Mucosa of descending colon (tissue), 3 donors: ENCODE measurements at regions not wholly inside any gene's neighbourhood (a gene's known extent, or its start where the extent isn't known, plus 50 kb on each side); places are given as distances from the start of the nearest gene placed in this dataset.

Experiments
- ATAC-seq: fragments of 200-7000 bp; cut with Tn5 transposase; one replicate; pipeline ENCODE4 v1.9.1; 2020; ENCODE audit warnings: mild to moderate bottlenecking, moderate library complexity
- DNase-seq, 3 donors: peaks; one replicate each; pipeline ENCODE4 v3.0.0-alpha.2; 2020
- H3K36me3 ChIP-seq: fragments of 200-600 bp; one replicate; pipeline ENCODE4 v1.8.0; 2021; ENCODE audit warnings: low read depth, mild to moderate bottlenecking
- H3K4me1 ChIP-seq: fragments of 200-600 bp; one replicate; pipeline ENCODE4 v1.8.0; 2021; ENCODE audit warnings: low read depth, mild to moderate bottlenecking
- H3K4me3 ChIP-seq: fragments of 200-600 bp; one replicate; pipeline ENCODE4 v1.8.0; 2021; ENCODE audit warnings: mild to moderate bottlenecking
- H3K9me3 ChIP-seq: fragments of 200-600 bp; one replicate; pipeline ENCODE4 v1.8.0; 2021; ENCODE audit warnings: mild to moderate bottlenecking
- intact Hi-C, 2 donors: fragments of 100-400 bp; cut with DNase I in 1 of 2; cut with micrococcal nuclease in 1 of 2; formaldehyde crosslinking; loops; one replicate each; pipeline versions ENCODE4 v1.11.0 to v1.11.1; 2022; cut with DNase I, micrococcal nuclease
- TF ChIP-seq, protein P1 (sequence below): fragments of 200-600 bp; IDR thresholded peaks from one replicate; pipeline ENCODE4 v1.8.0; 2022; ENCODE audit warnings: antibody characterized with exemption, mild to moderate bottlenecking
- donor health status: DM: no; HTN: no; CAD: no; lungs with moderate emphysema.
- donor health status: DM: no; HTN: no; CAD: no.
- donor health status: DM: no; HTN: yes; CAD: no.

DNA sequence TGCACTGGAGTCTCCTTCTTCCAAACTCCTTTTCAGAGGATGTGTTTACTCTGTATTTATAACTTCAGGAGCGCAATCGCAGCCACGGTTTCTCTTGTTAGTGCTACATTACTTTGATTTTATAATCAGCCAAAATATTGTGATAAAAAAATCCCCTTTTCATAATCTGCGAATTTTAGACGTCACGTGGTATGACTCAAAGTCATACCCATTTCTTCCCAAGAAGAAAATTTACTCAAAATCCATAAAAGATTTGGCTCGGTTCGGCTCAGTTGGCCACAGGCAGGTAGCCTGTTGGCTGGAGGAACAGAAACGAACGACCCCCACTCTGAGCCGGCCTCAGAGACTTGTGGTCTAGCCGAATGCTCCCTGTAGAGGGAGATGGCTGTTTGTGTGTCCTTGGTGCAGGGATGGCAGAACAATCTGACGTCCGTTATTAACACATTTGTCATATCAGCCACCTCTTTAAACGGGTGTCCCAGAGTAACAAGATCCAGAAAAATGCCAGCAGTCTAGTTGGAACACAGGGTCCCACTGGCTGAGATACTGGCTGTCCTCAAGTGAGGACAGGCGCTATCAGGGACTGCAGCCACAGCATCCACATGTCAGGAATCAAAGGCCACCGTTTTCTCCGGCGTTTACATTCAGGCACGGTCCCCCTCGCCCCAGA is 247.6 kb downstream of the DLL1 start:
- TF ChIP-seq, protein P1, sequence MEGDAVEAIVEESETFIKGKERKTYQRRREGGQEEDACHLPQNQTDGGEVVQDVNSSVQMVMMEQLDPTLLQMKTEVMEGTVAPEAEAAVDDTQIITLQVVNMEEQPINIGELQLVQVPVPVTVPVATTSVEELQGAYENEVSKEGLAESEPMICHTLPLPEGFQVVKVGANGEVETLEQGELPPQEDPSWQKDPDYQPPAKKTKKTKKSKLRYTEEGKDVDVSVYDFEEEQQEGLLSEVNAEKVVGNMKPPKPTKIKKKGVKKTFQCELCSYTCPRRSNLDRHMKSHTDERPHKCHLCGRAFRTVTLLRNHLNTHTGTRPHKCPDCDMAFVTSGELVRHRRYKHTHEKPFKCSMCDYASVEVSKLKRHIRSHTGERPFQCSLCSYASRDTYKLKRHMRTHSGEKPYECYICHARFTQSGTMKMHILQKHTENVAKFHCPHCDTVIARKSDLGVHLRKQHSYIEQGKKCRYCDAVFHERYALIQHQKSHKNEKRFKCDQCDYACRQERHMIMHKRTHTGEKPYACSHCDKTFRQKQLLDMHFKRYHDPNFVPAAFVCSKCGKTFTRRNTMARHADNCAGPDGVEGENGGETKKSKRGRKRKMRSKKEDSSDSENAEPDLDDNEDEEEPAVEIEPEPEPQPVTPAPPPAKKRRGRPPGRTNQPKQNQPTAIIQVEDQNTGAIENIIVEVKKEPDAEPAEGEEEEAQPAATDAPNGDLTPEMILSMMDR = no peak
- H3K4me1 ChIP-seq = no peaks in the 10 kb centered on the region
- DNase-seq = peak in 2 of 3 donors; percentile 3 to 10
- ATAC-seq = no peak
- intact Hi-C loops = no loop called here
- H3K4me3 ChIP-seq = no peak overlapping the region
- no peaks in the 10 kb centered on the region for H3K9me3 ChIP-seq
- H3K36me3 ChIP-seq = no peaks in the 10 kb centered on the region

DNA sequence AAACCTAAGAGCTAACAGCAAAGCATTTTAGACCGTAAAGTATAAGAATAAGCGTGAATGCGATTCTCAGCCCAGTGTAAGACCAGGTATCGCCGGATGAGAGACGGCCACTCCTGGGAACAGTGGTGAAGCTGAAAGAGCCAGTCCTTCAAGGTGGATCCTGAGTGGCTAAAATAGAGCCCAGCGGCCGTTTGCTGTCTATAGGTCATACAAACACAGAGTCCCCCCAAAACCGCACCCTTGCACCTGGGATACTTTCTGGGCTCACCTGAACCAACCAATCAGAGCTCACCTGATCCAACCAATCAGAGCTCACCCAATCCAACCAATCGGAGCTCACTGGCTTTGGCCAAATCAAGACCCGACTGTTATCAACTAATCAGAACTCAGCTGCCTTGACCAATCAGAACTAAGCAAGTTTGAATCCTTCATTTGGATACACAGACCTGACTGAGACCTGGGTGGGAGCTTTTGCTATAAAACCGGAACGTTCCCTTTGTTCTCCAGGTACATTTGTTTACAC is 248.2 kb downstream of the DLL1 start:
- intact Hi-C loops = no loop called here

DNA sequence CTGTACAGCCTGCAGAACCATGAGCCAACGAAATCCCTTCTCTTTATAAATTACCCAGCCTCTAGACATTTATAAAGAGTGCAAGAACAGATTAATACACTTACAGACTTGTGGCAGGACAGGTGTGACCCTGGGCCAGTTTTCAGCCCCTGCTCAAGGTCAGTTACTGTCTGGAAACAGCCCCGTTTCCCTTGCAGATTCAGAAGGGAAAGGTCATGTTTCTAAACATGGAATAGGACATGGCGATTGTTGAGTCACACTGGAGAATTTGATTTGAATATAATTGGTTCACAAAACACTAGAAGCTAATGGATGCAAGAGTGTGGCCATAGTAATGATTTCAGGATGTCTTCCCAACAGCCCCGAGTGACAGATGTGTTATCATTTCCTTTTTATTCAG is 248.8 kb downstream of the DLL1 start:
- TF ChIP-seq, protein P1 = no peak
- H3K9me3 ChIP-seq = no peaks in the 10 kb centered on the region
- H3K4me1 ChIP-seq = no peaks in the 10 kb centered on the region
- ATAC-seq (no peak), DNase-seq (no peak)
- intact Hi-C loops = no loop called here
- no peak overlapping the region for H3K4me3 ChIP-seq
- H3K36me3 ChIP-seq = no peaks in the 10 kb centered on the region

More for the DNA sequence above, 248.2 kb downstream of the DLL1 start:
- H3K36me3 ChIP-seq = no peaks in the 10 kb centered on the region
- DNase-seq = peak in 1 of 3 donors; percentile 13
- H3K4me3 ChIP-seq = no peak overlapping the region
- no peaks in the 10 kb centered on the region for H3K9me3 ChIP-seq
- ATAC-seq = no peak
- H3K4me1 ChIP-seq = no peaks in the 10 kb centered on the region
- TF ChIP-seq, protein P1 = no peak

DNA sequence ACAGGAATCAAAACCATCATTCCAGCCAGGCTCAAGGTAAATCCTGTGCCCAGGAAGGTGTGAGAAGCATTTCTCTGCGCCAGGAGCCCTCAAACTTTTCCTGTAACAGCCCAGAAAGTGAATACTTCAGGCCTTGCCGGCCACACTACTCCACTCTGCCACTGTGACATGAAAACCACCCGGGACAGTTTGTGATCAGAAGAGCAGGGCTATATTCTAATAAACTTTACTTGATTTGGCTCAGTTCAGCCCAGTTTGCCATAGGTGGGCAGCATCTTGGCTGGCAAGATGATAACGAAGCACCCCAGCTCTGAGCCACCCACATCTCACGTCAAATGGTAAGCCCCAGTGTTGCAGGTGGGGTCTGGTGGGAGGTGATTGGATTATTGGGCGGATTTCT is 249.4 kb downstream of the DLL1 start:
- DNase-seq = no peak

DNA sequence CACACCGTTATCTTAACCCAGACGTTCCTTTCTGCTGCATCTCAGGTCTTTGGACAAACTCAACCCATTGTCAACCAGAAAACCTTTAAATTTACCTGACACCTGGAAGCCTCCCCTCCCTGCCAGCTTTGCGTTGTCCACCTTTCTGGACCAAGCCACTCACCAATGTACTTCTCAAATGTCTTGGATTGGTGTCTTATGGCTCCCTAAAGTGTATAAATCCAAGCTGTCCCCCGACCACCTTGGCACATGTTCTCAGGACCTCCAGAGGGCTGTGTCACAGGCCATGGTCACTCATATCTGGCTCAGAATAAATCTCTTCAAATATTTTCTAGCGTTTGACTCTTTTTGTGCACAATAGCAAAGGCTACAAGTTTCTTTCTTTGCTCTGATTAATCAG is 250.0 kb downstream of the DLL1 start:
- TF ChIP-seq, protein P1 = no peak
- Histone ChIP-seq H3K36me3 (no peaks in the 10 kb centered on the region), H3K4me3 (no peak overlapping the region), H3K9me3 (no peaks in the 10 kb centered on the region), H3K4me1 (no peaks in the 10 kb centered on the region)
- intact Hi-C loops = no loop called here
- no peak for ATAC-seq
- no peak for DNase-seq

More for the DNA sequence above, 249.4 kb downstream of the DLL1 start:
- H3K9me3 ChIP-seq = no peaks in the 10 kb centered on the region
- ATAC-seq = no peak
- no peaks in the 10 kb centered on the region for H3K36me3 ChIP-seq
- no peaks in the 10 kb centered on the region for H3K4me1 ChIP-seq
- H3K4me3 ChIP-seq = no peak overlapping the region
- TF ChIP-seq, protein P1 = no peak
- intact Hi-C loops = no loop called here
